Osteocyte (in vitro differentiated cells): ENCODE measurements at regions not wholly inside any gene's neighbourhood (a gene's known extent, or its start where the extent isn't known, plus 50 kb on each side); places are given as distances from the start of the nearest gene placed in this dataset.
A peak's percentile ranks its signal among the peaks of the same experiment; 100 is the strongest.

ENCODE experiments used
- DNase-seq: peaks from one replicate; pipeline ENCODE4 v3.0.0; 2021; ENCODE audit warnings: mixed read lengths; ENCODE audit not compliant: unreplicated experiment; ENCODE audit errors: extremely low spot score
- H3K27ac Mint-ChIP-seq: one replicate; pipeline ENCODE4 v1.8.0; 2021; ENCODE audit warnings: mild to moderate bottlenecking, mixed read lengths; ENCODE audit not compliant: unreplicated experiment
- H3K27me3 Mint-ChIP-seq: one replicate; pipeline ENCODE4 v1.8.0; 2021; ENCODE audit warnings: mixed read lengths; ENCODE audit not compliant: unreplicated experiment
- H3K36me3 Mint-ChIP-seq: one replicate; pipeline ENCODE4 v1.8.0; 2021; ENCODE audit warnings: mixed read lengths; ENCODE audit not compliant: unreplicated experiment
- H3K4me1 Mint-ChIP-seq: one replicate; pipeline ENCODE4 v1.8.0; 2021; ENCODE audit warnings: mixed read lengths; ENCODE audit not compliant: unreplicated experiment
- H3K4me3 Mint-ChIP-seq: one replicate; pipeline ENCODE4 v1.8.0; 2021; ENCODE audit warnings: mild to moderate bottlenecking, moderate library complexity, mixed read lengths; ENCODE audit not compliant: unreplicated experiment
- H3K9me3 Mint-ChIP-seq: one replicate; pipeline ENCODE4 v1.8.0; 2021; ENCODE audit warnings: mixed read lengths; ENCODE audit not compliant: unreplicated experiment
- TF ChIP-seq, protein P1 (sequence below): fragments of 200-600 bp; sonication (generic); IDR thresholded peaks from 2 replicates; pipeline ENCODE4 v1.5.0; 2021; ENCODE audit warnings: antibody characterized with exemption, mild to moderate bottlenecking, moderate library complexity

DNA sequence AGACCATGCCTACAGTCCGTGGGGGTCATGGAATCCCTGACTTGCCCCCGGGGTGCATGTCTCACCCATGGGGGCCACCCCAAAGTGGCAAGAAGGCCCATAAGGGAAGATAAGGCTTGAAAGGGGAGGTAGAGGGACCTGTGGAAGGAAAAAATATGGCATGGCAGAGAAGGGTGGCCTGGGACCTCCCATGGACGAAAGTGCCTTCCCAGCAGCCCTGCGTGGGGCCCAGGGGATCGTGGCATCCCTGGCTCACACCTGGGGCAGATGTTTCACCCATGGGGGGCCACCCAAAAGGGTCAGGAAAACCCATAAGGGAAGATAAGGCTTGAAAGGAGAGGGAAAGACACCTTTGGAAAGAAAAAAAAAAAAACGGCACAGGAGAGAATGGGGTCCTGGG is 264.6 kb downstream of the ALG10 start:
- Mint-ChIP-seq H3K4me1 (no peaks in the 10 kb centered on the region), H3K27ac (no peak overlapping the region), H3K4me3 (no peak overlapping the region), H3K27me3 (no peaks in the 10 kb centered on the region), H3K9me3 (peaks cover 34% of the 10 kb centered on the region), H3K36me3 (no peaks in the 10 kb centered on the region)
- DNase-seq = peak; percentile 75
- TF ChIP-seq, protein P1, sequence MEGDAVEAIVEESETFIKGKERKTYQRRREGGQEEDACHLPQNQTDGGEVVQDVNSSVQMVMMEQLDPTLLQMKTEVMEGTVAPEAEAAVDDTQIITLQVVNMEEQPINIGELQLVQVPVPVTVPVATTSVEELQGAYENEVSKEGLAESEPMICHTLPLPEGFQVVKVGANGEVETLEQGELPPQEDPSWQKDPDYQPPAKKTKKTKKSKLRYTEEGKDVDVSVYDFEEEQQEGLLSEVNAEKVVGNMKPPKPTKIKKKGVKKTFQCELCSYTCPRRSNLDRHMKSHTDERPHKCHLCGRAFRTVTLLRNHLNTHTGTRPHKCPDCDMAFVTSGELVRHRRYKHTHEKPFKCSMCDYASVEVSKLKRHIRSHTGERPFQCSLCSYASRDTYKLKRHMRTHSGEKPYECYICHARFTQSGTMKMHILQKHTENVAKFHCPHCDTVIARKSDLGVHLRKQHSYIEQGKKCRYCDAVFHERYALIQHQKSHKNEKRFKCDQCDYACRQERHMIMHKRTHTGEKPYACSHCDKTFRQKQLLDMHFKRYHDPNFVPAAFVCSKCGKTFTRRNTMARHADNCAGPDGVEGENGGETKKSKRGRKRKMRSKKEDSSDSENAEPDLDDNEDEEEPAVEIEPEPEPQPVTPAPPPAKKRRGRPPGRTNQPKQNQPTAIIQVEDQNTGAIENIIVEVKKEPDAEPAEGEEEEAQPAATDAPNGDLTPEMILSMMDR = no peak

- DNase-seq = peak; percentile 60
- H3K4me1 Mint-ChIP-seq = no peaks in the 10 kb centered on the region
- TF ChIP-seq, protein P1 = no peak
- H3K27me3 Mint-ChIP-seq = no peaks in the 10 kb centered on the region
- no peaks in the 10 kb centered on the region for H3K36me3 Mint-ChIP-seq
- peaks cover 38% of the 10 kb centered on the region for H3K9me3 Mint-ChIP-seq
- H3K27ac Mint-ChIP-seq = no peak overlapping the region
- no peak overlapping the region for H3K4me3 Mint-ChIP-seq
Measured at GRCh38 chr12:34287437-34287836, 265.1 kb downstream of the ALG10 start.

GRCh38 chr12:34287986-34288962 is 266.0 kb downstream of the ALG10 start:
- DNase-seq = peak; percentile 81
- H3K36me3 Mint-ChIP-seq = no peaks in the 10 kb centered on the region
- TF ChIP-seq, protein P1 = no peak
- H3K4me1 Mint-ChIP-seq = no peaks in the 10 kb centered on the region
- H3K4me3 Mint-ChIP-seq = no peak overlapping the region
- H3K9me3 Mint-ChIP-seq = peaks cover 42% of the 10 kb centered on the region
- no peak overlapping the region for H3K27ac Mint-ChIP-seq
- H3K27me3 Mint-ChIP-seq = no peaks in the 10 kb centered on the region

- Mint-ChIP-seq H3K4me1 (no peaks in the 10 kb centered on the region), H3K9me3 (peaks cover 44% of the 10 kb centered on the region), H3K4me3 (no peak overlapping the region), H3K27ac (no peak overlapping the region), H3K36me3 (no peaks in the 10 kb centered on the region), H3K27me3 (no peaks in the 10 kb centered on the region)
- TF ChIP-seq, protein P1 = no peak
- peak; percentile 81 for DNase-seq
Measured at GRCh38 chr12:34288963-34289345, 266.7 kb downstream of the ALG10 start.
